ENCODE measurements at regions not wholly inside any gene's neighbourhood (a gene's known extent, or its start where the extent isn't known, plus 50 kb on each side); places are given as distances from the start of the nearest gene placed in this dataset.

DNA sequence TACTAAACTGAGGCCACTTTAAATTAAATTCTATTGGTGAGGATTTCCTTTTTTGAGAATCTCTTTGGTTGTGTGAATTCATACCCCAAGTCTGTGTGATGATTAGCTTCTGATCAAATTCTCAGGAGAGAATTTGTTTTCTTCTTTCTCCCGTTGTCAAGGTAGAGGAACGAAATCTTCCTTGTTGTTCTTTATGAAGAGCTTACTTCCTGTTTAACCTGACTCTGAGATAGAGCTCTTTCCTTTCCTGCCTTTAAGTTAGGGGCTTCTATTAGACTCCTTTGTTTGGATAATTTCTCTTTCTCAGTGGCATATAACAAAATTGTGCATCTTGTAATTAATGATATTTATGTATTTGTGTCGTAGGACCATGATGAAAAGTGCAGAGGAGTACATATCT lies 572.1 kb downstream of the REEP3 start:
- DNase-seq: no peak
- H3K9me3 Mint-ChIP-seq: no peaks in the 10 kb centered on the region
- ChIA-PET CTCF (no interaction called here), POLR2A (no interaction called here)
- H3K36me3 Mint-ChIP-seq (ENCODE audit: low read depth): no peaks in the 10 kb centered on the region
- H3K4me1 Mint-ChIP-seq: no peaks in the 10 kb centered on the region
- H3K27ac Mint-ChIP-seq: no peak overlapping the region
- H3K4me3 Mint-ChIP-seq: no peak overlapping the region
- H3K27me3 Mint-ChIP-seq: no peaks in the 10 kb centered on the region

DNA sequence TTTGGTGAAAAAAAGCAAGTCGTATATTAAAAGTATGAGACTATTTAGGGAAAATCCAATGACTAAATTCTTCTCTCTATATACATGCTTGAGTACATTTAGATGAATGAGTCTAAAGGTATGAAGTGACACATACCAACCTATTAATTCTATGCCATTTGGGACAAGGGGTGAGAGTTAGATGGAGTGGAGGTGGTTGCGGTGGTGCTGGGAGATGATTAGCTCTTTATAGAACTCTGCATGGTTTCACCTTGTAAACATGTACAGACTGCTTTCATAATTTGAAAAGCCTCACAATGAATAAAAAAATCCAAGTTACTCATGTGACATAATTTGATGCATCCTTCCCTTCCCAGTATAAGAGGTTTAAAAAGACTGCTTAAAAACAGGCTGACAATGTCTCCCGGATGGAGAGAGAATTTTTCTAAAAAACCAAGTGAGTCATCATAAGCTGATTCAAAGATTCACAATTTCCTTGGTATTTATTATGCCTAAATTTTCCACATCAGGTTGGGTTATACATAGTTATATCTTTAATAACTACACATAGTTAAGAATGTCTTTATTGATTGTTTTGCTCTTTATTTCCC lies 572.8 kb downstream of the REEP3 start:
- no peaks in the 10 kb centered on the region for H3K4me1 Mint-ChIP-seq
- no peak overlapping the region for H3K4me3 Mint-ChIP-seq
- ChIA-PET POLR2A (no interaction called here), CTCF (no interaction called here)
- no peaks in the 10 kb centered on the region for H3K27me3 Mint-ChIP-seq
- no peak for DNase-seq
- no peak overlapping the region for H3K27ac Mint-ChIP-seq
- no peaks in the 10 kb centered on the region for H3K9me3 Mint-ChIP-seq
- no peaks in the 10 kb centered on the region for H3K36me3 Mint-ChIP-seq (ENCODE audit: low read depth)

DNA sequence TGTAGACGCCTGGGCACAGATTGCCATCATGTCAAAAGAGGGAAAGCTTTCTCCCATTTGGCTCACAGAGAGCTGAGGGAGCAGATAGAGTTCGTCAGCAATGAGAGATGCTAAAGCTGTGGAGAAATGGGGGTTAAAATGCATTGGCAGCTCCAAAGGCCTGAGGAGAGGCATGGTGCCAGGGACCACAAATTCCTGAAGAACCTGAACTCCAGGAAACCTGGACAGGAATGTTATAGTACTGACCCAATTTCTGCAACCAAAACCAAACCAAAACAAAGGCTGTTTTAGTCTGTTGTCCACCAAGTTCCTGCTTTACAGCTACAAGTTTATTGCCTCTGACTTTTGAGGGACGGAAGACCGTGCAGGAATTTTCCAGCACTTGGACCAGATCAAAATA lies 575.7 kb downstream of the REEP3 start:
- no peaks in the 10 kb centered on the region for H3K27me3 Mint-ChIP-seq
- no peaks in the 10 kb centered on the region for H3K4me1 Mint-ChIP-seq
- H3K36me3 Mint-ChIP-seq (ENCODE audit: low read depth): no peaks in the 10 kb centered on the region
- POLR2A ChIA-PET: no interaction called here
- no peak overlapping the region for H3K4me3 Mint-ChIP-seq
- no peak overlapping the region for H3K27ac Mint-ChIP-seq
- no peak for DNase-seq
- CTCF ChIA-PET: no interaction called here
- no peaks in the 10 kb centered on the region for H3K9me3 Mint-ChIP-seq

DNA sequence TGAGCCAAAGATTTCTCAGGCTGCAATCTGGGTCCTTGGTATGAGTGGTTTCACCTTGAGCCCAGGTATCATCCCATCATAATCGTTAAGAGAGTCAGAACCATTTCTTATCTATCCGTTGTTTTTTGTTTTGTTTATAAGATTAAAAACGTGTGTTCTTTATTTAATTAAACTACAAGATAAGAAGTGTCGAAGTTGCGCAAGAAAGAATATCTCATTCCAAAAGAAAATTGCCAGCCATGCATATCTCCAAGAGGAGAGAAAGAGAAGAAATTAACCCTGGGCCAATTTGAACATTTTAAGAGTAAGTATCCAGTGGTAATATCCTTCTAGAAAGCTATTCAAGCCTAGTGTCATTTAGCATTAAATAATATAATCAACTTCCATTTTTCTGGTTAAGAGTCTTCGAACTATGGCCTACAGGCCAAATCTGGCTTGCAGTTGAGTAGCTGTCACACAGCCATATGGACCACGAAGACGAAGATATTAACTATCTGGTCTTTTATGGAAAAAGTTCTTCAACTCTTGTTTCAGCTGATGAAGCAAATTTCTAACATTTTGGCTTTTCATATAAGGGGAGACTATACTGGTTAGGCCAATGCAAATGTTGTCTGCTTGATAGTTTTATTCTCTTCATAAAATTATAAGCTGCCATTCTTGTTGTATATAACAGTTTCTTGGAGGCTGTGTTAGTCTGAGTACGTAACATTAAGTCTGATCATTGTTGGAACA lies 576.4 kb downstream of the REEP3 start:
- H3K27me3 Mint-ChIP-seq: no peaks in the 10 kb centered on the region
- DNase-seq: no peak
- POLR2A ChIA-PET: no interaction called here
- H3K9me3 Mint-ChIP-seq: no peaks in the 10 kb centered on the region
- no peak overlapping the region for H3K27ac Mint-ChIP-seq
- no peaks in the 10 kb centered on the region for H3K4me1 Mint-ChIP-seq
- CTCF ChIA-PET: no interaction called here
- no peaks in the 10 kb centered on the region for H3K36me3 Mint-ChIP-seq (ENCODE audit: low read depth)
- no peak overlapping the region for H3K4me3 Mint-ChIP-seq

GRCh38 chr10:64098994-64099393 lies 577.8 kb downstream of the REEP3 start:
- Mint-ChIP-seq H3K27me3 (no peaks in the 10 kb centered on the region), H3K4me1 (no peaks in the 10 kb centered on the region), H3K4me3 (no peak overlapping the region), H3K27ac (no peak overlapping the region), H3K36me3 (ENCODE audit: low read depth) (no peaks in the 10 kb centered on the region), H3K9me3 (no peaks in the 10 kb centered on the region)
- no peak for DNase-seq
- CTCF ChIA-PET: no interaction called here
- POLR2A ChIA-PET: no interaction called here

DNA sequence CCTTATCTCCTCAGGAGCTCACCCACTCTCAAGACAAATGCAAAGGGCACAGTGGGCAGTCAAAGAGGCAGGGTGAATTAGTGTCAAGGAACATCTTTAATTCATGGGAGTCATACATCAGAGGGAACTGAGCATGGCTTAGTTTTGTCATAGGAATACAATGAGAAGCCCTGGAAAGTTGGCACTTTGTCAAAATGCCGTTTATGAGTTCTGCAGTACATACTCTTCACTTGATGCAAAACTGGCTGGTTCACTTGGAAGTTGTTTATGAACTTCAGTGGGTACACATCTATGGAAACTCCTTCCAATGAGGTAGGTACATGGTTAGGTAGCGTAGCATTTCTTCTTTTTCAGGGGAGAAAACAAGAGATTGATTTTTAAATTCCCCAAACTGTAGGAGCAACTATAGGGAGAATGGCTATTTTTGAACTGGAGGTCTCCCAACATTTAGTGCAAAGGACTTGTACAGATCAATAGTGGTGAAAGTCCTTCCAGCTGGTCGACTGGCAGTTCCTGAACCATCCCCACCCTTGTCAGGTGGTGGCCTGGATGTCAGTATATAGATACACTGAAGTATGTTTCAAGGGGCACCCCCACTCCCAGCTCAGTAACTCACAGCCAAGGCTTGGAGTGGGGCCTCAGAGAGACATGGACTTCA lies 580.5 kb downstream of the REEP3 start:
- Mint-ChIP-seq H3K27me3 (no peaks in the 10 kb centered on the region), H3K4me3 (no peak overlapping the region), H3K9me3 (no peaks in the 10 kb centered on the region), H3K36me3 (ENCODE audit: low read depth) (no peaks in the 10 kb centered on the region), H3K27ac (no peak overlapping the region), H3K4me1 (no peaks in the 10 kb centered on the region)
- no peak for DNase-seq
- POLR2A ChIA-PET: no interaction called here
- CTCF ChIA-PET: no interaction called here

GRCh38 chr10:64102264-64102633 lies 581.0 kb downstream of the REEP3 start:
- Mint-ChIP-seq H3K27me3 (no peaks in the 10 kb centered on the region), H3K27ac (no peak overlapping the region), H3K36me3 (ENCODE audit: low read depth) (no peaks in the 10 kb centered on the region), H3K9me3 (no peaks in the 10 kb centered on the region), H3K4me3 (no peak overlapping the region), H3K4me1 (no peaks in the 10 kb centered on the region)
- CTCF ChIA-PET: no interaction called here
- POLR2A ChIA-PET: no interaction called here
- DNase-seq: no peak

DNA sequence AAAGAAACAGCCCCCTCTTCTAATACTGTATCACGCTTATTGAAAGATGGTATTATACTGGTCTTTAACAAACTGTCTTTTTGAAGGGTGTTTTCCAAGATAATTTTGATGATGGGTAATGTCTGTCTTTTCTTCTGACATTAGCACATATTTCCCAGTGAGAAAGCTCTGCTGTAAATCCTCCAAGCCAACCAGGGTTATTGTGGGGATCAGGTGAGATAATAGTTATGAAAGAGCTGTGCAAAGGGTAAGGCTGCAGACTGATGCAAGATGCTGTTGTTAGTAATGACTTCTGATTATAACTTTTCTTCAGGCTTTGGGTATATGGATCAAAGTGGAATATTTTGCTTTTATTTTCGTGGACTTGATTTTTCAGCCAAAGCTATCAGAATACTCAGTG lies 581.7 kb downstream of the REEP3 start:
- DNase-seq: no peak
- Mint-ChIP-seq H3K36me3 (ENCODE audit: low read depth) (no peaks in the 10 kb centered on the region), H3K27ac (no peak overlapping the region), H3K4me3 (no peak overlapping the region), H3K9me3 (no peaks in the 10 kb centered on the region), H3K27me3 (no peaks in the 10 kb centered on the region), H3K4me1 (no peaks in the 10 kb centered on the region)
- ChIA-PET POLR2A (no interaction called here), CTCF (no interaction called here)

GRCh38 chr10:64103750-64104470 lies 582.7 kb downstream of the REEP3 start:
- Mint-ChIP-seq H3K4me1 (no peaks in the 10 kb centered on the region), H3K27me3 (no peaks in the 10 kb centered on the region), H3K4me3 (no peak overlapping the region), H3K27ac (no peak overlapping the region), H3K9me3 (no peaks in the 10 kb centered on the region), H3K36me3 (ENCODE audit: low read depth) (no peaks in the 10 kb centered on the region)
- ChIA-PET CTCF (no interaction called here), POLR2A (interaction anchor here (1.1 kb wide), 1 partner anchor 16 kb away, joined by 3 read pairs; no protein-coding TSS in a partner anchor)
- no peak for DNase-seq

- POLR2A ChIA-PET: no interaction called here
- DNase-seq: no peak
- no peaks in the 10 kb centered on the region for H3K36me3 Mint-ChIP-seq (ENCODE audit: low read depth)
- no peaks in the 10 kb centered on the region for H3K4me1 Mint-ChIP-seq
- H3K27me3 Mint-ChIP-seq: no peaks in the 10 kb centered on the region
- no peaks in the 10 kb centered on the region for H3K9me3 Mint-ChIP-seq
- no peak overlapping the region for H3K4me3 Mint-ChIP-seq
- CTCF ChIA-PET: no interaction called here
- H3K27ac Mint-ChIP-seq: no peak overlapping the region
Observed at GRCh38 chr10:64109926-64110495, 588.8 kb downstream of the REEP3 start.

DNA sequence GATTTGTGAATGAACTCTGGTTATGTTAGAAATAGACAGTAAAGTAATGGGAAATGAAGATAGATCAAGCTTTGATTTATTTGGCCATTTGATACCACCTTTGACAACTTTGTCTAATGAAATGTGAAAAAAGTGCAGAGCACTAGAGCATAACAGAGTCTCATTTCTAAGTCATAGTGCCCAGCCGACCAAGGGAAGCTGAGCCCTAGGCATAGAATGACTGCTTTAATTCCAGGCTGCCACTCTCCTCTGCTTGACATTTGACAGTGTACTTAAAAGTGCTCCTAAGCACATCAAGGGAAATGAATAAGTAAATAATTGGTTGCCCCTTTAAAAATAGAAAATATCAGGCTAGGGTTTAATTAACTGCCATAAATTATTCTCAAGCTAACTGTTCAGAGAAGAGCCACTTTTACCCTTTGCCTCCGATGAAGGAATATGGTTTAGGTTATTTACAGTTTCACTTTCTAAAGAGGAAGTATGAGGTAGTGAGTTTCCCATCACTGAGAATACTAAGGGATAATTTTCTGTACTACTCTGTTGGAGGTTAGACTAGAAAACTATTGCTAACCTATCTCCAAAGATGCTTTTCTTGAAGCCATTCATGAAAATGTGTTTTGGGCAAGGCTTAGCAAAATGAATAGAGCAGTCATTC lies 591.6 kb downstream of the REEP3 start:
- no peak overlapping the region for H3K27ac Mint-ChIP-seq
- no peak for DNase-seq
- POLR2A ChIA-PET: no interaction called here
- H3K4me3 Mint-ChIP-seq: no peak overlapping the region
- CTCF ChIA-PET: no interaction called here
- no peaks in the 10 kb centered on the region for H3K4me1 Mint-ChIP-seq
- no peaks in the 10 kb centered on the region for H3K9me3 Mint-ChIP-seq
- H3K27me3 Mint-ChIP-seq: no peaks in the 10 kb centered on the region
- no peaks in the 10 kb centered on the region for H3K36me3 Mint-ChIP-seq (ENCODE audit: low read depth)

GRCh38 chr10:64113375-64113774 lies 592.2 kb downstream of the REEP3 start:
- Mint-ChIP-seq H3K27ac (no peak overlapping the region), H3K27me3 (no peaks in the 10 kb centered on the region), H3K36me3 (ENCODE audit: low read depth) (no peaks in the 10 kb centered on the region), H3K4me3 (no peak overlapping the region), H3K4me1 (no peaks in the 10 kb centered on the region), H3K9me3 (no peaks in the 10 kb centered on the region)
- POLR2A ChIA-PET: no interaction called here
- CTCF ChIA-PET: no interaction called here
- no peak for DNase-seq

DNA sequence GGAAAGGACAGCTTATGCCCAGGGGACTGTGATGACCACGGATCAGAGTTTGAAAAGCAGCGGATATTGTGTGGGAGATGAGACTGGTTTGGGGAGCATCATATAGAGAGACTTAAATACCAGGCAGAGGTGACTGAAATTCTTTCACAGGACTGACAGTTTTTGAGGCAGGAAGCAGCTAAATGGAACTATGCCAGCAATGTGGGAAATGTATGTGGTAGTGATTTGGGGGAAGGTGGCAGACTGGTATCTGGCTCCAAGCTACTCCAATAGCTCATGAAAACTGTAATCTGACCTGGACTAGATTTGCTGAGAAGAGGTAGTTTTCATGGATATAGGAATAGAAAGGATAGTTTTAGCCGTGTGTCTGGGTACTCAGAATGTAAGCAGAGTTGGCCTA lies 592.6 kb downstream of the REEP3 start:
- Mint-ChIP-seq H3K4me3 (no peak overlapping the region), H3K27me3 (no peaks in the 10 kb centered on the region), H3K36me3 (ENCODE audit: low read depth) (no peaks in the 10 kb centered on the region), H3K27ac (no peak overlapping the region), H3K4me1 (no peaks in the 10 kb centered on the region), H3K9me3 (no peaks in the 10 kb centered on the region)
- DNase-seq: no peak
- POLR2A ChIA-PET: no interaction called here
- CTCF ChIA-PET: no interaction called here

Data from activated CD4-positive, alpha-beta memory T cell treated with anti-CD3 and anti-CD28 coated beads, Interleukin-2, amount 10 ng/mL, durations not matched to agents 7 days and 5 days (primary cell).